ENCODE measurements at regions not wholly inside any gene's neighbourhood (a gene's known extent, or its start where the extent isn't known, plus 50 kb on each side); places are given as distances from the start of the nearest gene placed in this dataset.

- TF ChIP-seq POLR2A (IDR thresholded peaks at IDR 0.05) (no peak), CTCF (IDR thresholded peaks at IDR 0.05) (no peak), EP300 (IDR thresholded peaks at IDR 0.05) (no peak)
Observed at GRCh38 chr10:53422223-53422888, 649.8 kb upstream of the MBL2 start.

All from gastroesophageal sphincter (tissue), 3 donors.